ENCODE measurements at regions not wholly inside any gene's neighbourhood (a gene's known extent, or its start where the extent isn't known, plus 50 kb on each side); places are given as distances from the start of the nearest gene placed in this dataset.

GRCh38 chr16:9446471-9447194, 355.2 kb downstream of the HAPSTR1 start:
- TF ChIP-seq CTCF (IDR thresholded peaks at IDR 0.05) (no peak), POLR2A (IDR thresholded peaks at IDR 0.05) (no peak)
